HepG2 (cell line): ENCODE measurements at regions not wholly inside any gene's neighbourhood (a gene's known extent, or its start where the extent isn't known, plus 50 kb on each side); places are given as distances from the start of the nearest gene placed in this dataset.

Experiments used
- FOXM1 ChIP-seq: sonication (generic); formaldehyde crosslinking; IDR thresholded peaks from 2 replicates; pipeline ENCODE4 v1.5.0; 2020; ENCODE audit warnings: missing genetic modification reagents
- MAZ ChIP-seq, 2 experiments: sonication (generic) in 1 of 2; formaldehyde crosslinking in 1 of 2; IDR thresholded peaks; 2 replicates each; pipeline versions ENCODE4 v1.5.0 to v1.6.1; 2012 to 2020; ENCODE audit warnings: low read depth in 2 of 2, mild to moderate bottlenecking in 2 of 2, borderline replicate concordance in 1 of 2, improper control_type of control experiment in 1 of 2, low read length in 1 of 2, missing genetic modification reagents in 1 of 2, moderate library complexity in 1 of 2
- POLR2A ChIP-seq, 2 experiments: IDR thresholded peaks; 2 replicates each; pipeline ENCODE4 v1.6.1; 2011; ENCODE audit warnings: low read depth in 2 of 2, low read length in 2 of 2, mild to moderate bottlenecking in 1 of 2, moderate library complexity in 1 of 2; ENCODE audit not compliant: insufficient read depth in 1 of 2
- POLR2AphosphoS5 ChIP-seq: IDR thresholded peaks from 2 replicates; pipeline ENCODE4 v1.6.1; 2012; ENCODE audit warnings: low read depth, low read length
- ZNF143 ChIP-seq: sonication (generic); formaldehyde crosslinking; IDR thresholded peaks from 2 replicates; pipeline ENCODE4 v1.4.0; 2020; ENCODE audit warnings: missing genetic modification reagents

DNA sequence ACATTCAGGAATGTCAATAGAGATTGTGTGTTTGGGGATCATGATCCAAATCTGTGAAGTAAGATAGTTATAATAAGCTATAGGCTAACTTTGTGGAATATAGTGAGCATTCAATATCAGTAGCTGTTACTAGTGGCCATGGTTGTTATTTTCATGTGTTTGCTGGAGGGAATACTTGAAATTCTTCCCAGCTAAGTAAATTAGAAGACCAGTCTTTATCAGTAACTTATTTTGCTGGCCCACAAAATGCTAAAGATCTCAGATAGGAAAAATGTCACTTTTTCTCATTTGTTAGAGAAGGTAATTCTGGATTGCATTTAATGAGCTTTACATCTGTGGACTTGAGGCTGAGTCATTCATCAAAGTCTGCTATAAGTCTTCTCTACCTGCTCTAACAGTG lies 156.1 kb upstream of the LRRC7 start:
- TF ChIP-seq FOXM1 (CRISPR knock-in tag) (no peak), ZNF143 (CRISPR knock-in tag) (no peak), POLR2A (IDR thresholded peaks at IDR 0.05; ENCODE audit: insufficient read depth in 1 of 2, low read depth in 2 of 2, low read length in 2 of 2) (no peak), MAZ (IDR thresholded peaks at IDR 0.05; ENCODE audit: borderline replicate concordance, low read depth, low read length) (no peak), MAZ (CRISPR knock-in tag; IDR thresholded peaks at IDR 0.05; ENCODE audit: low read depth) (no peak), POLR2AphosphoS5 (no peak)
